Esophagus muscularis mucosa (tissue), 4 donors: ENCODE measurements at regions not wholly inside any gene's neighbourhood (a gene's known extent, or its start where the extent isn't known, plus 50 kb on each side); places are given as distances from the start of the nearest gene placed in this dataset.

Experiments
- DNase-seq: peaks from one replicate; pipeline ENCODE4 v3.0.0-alpha.2; 2017; ENCODE audit errors: extremely low spot score
- H3K27ac ChIP-seq, 4 donors: fragments of 200-600 bp; sonication (generic); replicated peaks in 1 of 4; 1 replicate in 3 of 4; 2 replicates in 1 of 4; pipeline ENCODE4 v1.5.1; 2016 to 2019; ENCODE audit warnings: mild to moderate bottlenecking in 1 of 4
- H3K27me3 ChIP-seq, 4 donors: fragments of 200-600 bp; sonication (generic); one replicate each; pipeline versions ENCODE4 v1.5.1 to v1.6.0; 2016 to 2019
- H3K36me3 ChIP-seq, 4 donors: fragments of 200-600 bp; sonication (generic); one replicate each; pipeline ENCODE4 v1.5.1; 2016 to 2019
- H3K4me1 ChIP-seq, 4 donors: fragments of 200-600 bp; sonication (generic); one replicate each; pipeline ENCODE4 v1.5.1; 2016 to 2019
- H3K4me3 ChIP-seq, 4 donors: fragments of 200-600 bp; sonication (generic); 1 replicate in 2 of 4; 2 replicates in 2 of 4; pipeline ENCODE4 v1.5.1; 2016 to 2019; ENCODE audit warnings: mild to moderate bottlenecking in 4 of 4, moderate library complexity in 1 of 4
- H3K9me3 ChIP-seq, 4 donors: fragments of 200-600 bp; sonication (generic); 1 replicate in 3 of 4; 2 replicates in 1 of 4; pipeline ENCODE4 v1.5.1; 2016 to 2019
- CTCF ChIP-seq, 3 experiments: fragments of 200-600 bp in 2 of 3; fragments of 450-650 bp in 1 of 3; sonication (generic) in 2 of 3; IDR thresholded peaks; one replicate each; pipeline ENCODE4 v1.5.1; 2017 to 2019; ENCODE audit warnings: antibody characterized with exemption in 3 of 3, mild to moderate bottlenecking in 2 of 3, moderate library complexity in 1 of 3
- EP300 ChIP-seq: sonication (generic); formaldehyde crosslinking; IDR thresholded peaks from one replicate; pipeline ENCODE4 v1.6.1; 2017; ENCODE audit warnings: antibody characterized with exemption
- POLR2A ChIP-seq: fragments of 450-650 bp; IDR thresholded peaks from one replicate; pipeline ENCODE4 v1.6.1; 2017; ENCODE audit warnings: antibody characterized with exemption, moderate library complexity, mild to moderate bottlenecking, low read depth
- POLR2AphosphoS5 ChIP-seq, 2 donors: sonication (generic); formaldehyde crosslinking; IDR thresholded peaks; one replicate each; pipeline ENCODE4 v1.6.1; 2017; ENCODE audit warnings: antibody characterized with exemption in 2 of 2
- WGBS: methylation state at CpG from one replicate; pipeline ENCODE4 v1.1.5; 2018; 5-methylcytosine and 5-hydroxymethylcytosine counted together
- intact Hi-C: fragments of 100-400 bp; cut with DNase I; formaldehyde crosslinking; loops from one replicate; pipeline ENCODE4 v1.15.1; 2023

GRCh38 chr3:102258666-102259227 is 176.1 kb upstream of the ZPLD1 start:
- Histone ChIP-seq H3K36me3 (no peaks in the 10 kb centered on the region), H3K4me3 (no peak overlapping the region), H3K9me3 (no peaks in the 10 kb centered on the region), H3K27ac (no peak overlapping the region), H3K4me1 (no peaks in the 10 kb centered on the region), H3K27me3 (no peaks in the 10 kb centered on the region)
- WGBS = 68% methylated on average over 3 of the region's 3 CpGs
- TF ChIP-seq EP300 (no peak), POLR2A (no peak), POLR2AphosphoS5 (IDR thresholded peaks at IDR 0.05) (no peak)
- no peak for DNase-seq
- intact Hi-C loops = no loop called here

GRCh38 chr3:102259663-102260062 is 175.2 kb upstream of the ZPLD1 start:
- Histone ChIP-seq H3K27ac (no peak overlapping the region), H3K36me3 (no peaks in the 10 kb centered on the region), H3K4me3 (no peak overlapping the region), H3K4me1 (no peaks in the 10 kb centered on the region), H3K27me3 (no peaks in the 10 kb centered on the region), H3K9me3 (no peaks in the 10 kb centered on the region)
- no peak for DNase-seq
- no peak for TF ChIP-seq POLR2A
- no peak for TF ChIP-seq POLR2AphosphoS5 (IDR thresholded peaks at IDR 0.05)
- TF ChIP-seq EP300 = no peak
- TF ChIP-seq CTCF (IDR thresholded peaks at IDR 0.05) = no peak
- intact Hi-C loops = no loop called here
- whole genome bisulfite sequencing = 80% methylated on average over 2 of the region's 2 CpGs

GRCh38 chr3:102265720-102266119 is 169.1 kb upstream of the ZPLD1 start:
- Histone ChIP-seq H3K36me3 (no peaks in the 10 kb centered on the region), H3K4me1 (no peaks in the 10 kb centered on the region), H3K4me3 (no peak overlapping the region), H3K27me3 (no peaks in the 10 kb centered on the region), H3K27ac (no peak overlapping the region), H3K9me3 (no peaks in the 10 kb centered on the region)
- DNase-seq = no peak
- WGBS = 34% methylated on average over 3 of the region's 3 CpGs
- TF ChIP-seq POLR2A (no peak), EP300 (no peak), POLR2AphosphoS5 (IDR thresholded peaks at IDR 0.05) (no peak), CTCF (IDR thresholded peaks at IDR 0.05) (no peak)
- intact Hi-C loops = no loop called here

- Histone ChIP-seq H3K4me1 (no peaks in the 10 kb centered on the region), H3K27ac (no peak overlapping the region), H3K9me3 (no peaks in the 10 kb centered on the region), H3K36me3 (no peaks in the 10 kb centered on the region), H3K27me3 (no peaks in the 10 kb centered on the region), H3K4me3 (no peak overlapping the region)
- no peak for TF ChIP-seq POLR2A
- no peak for TF ChIP-seq POLR2AphosphoS5 (IDR thresholded peaks at IDR 0.05)
- no peak for TF ChIP-seq EP300
- TF ChIP-seq CTCF (IDR thresholded peaks at IDR 0.05) = no peak
- intact Hi-C loops = no loop called here
- no peak for DNase-seq
Observed at GRCh38 chr3:102269406-102269805, 165.4 kb upstream of the ZPLD1 start.

- H3K9me3 ChIP-seq = peaks cover 0 to 6% (median 0%) of the 10 kb centered on the region in 4 donors
- no peak overlapping the region for H3K4me3 ChIP-seq
- H3K36me3 ChIP-seq = no peaks in the 10 kb centered on the region
- no peak for DNase-seq
- H3K27me3 ChIP-seq = no peaks in the 10 kb centered on the region
- TF ChIP-seq POLR2AphosphoS5 (IDR thresholded peaks at IDR 0.05) = no peak
- TF ChIP-seq CTCF (IDR thresholded peaks at IDR 0.05) = no peak
- TF ChIP-seq EP300 = no peak
- no peak for TF ChIP-seq POLR2A
- H3K27ac ChIP-seq = no peak overlapping the region
- no peaks in the 10 kb centered on the region for H3K4me1 ChIP-seq
- intact Hi-C loops = no loop called here
Observed at GRCh38 chr3:102290241-102290640, 144.6 kb upstream of the ZPLD1 start.
